ENCODE measurements at regions not wholly inside any gene's neighbourhood (a gene's known extent, or its start where the extent isn't known, plus 50 kb on each side); places are given as distances from the start of the nearest gene placed in this dataset.

DNA sequence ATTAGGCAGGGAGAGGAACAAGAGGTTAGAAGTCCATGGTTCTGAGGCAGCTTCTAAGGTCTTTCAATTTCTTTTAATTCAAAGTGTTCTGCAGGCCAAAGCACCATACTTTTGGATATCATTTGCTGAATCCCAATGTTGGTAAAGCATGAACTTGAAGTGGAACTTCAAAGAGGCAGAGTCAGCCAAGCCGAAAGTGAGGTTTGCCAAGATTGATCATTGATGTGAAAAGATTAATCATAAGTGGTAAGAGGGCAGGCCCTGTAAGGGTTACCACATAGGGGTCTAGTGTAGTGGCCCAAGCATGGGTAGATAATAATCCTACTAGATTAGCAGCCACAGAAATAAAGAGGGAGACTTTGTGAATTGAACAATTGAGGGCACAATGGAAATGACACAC lies 191.7 kb upstream of the DIO2 start:
- no peaks in the 10 kb centered on the region for H3K36me3 ChIP-seq (replicated peaks in 1 of 2; ENCODE audit: control extremely low read depth in 1 of 2, control insufficient read depth in 1 of 2, extremely low read depth in 1 of 2, insufficient read depth in 2 of 2, low read length in 1 of 2)
- ATAC-seq (ENCODE audit: low read depth) (no peak), DNase-seq (no peak)
- H4K20me1 ChIP-seq (ENCODE audit: control insufficient read depth, insufficient read depth, low read length, poor library complexity, severe bottlenecking) = no peaks in the 10 kb centered on the region
- WGBS (ENCODE audit: insufficient coverage) = 83% methylated on average over 1 of the region's 1 CpG
- POLR2A ChIA-PET = no interaction called here
- H3K4me1 ChIP-seq (ENCODE audit: control insufficient read depth in 2 of 2, insufficient read depth in 2 of 2, low read length in 2 of 2) = no peaks in the 10 kb centered on the region
- Mint-ChIP-seq H3K4me3 (no peak overlapping the region), H3K27me3 (no peaks in the 10 kb centered on the region), H3K27ac (no peak overlapping the region), H3K9me3 (ENCODE audit: insufficient read depth) (peaks cover 1% of the 10 kb centered on the region), H3K4me1 (no peaks in the 10 kb centered on the region)
- H3K79me2 ChIP-seq (ENCODE audit: control insufficient read depth, insufficient read depth, low read length) = no peaks in the 10 kb centered on the region
- H3K27me3 ChIP-seq (replicated peaks in 1 of 4; ENCODE audit: control extremely low read depth in 1 of 4, control insufficient read depth in 3 of 4, insufficient read depth in 4 of 4, low read length in 3 of 4) = no peaks in the 10 kb centered on the region
- no peak overlapping the region for H3K27ac ChIP-seq (ENCODE audit: low read length in 2 of 2)
- no peak overlapping the region for H3K4me2 ChIP-seq (replicated peaks; ENCODE audit: low read depth, low read length, poor library complexity, severe bottlenecking)
- H3K9me3 ChIP-seq (ENCODE audit: control extremely low read depth in 1 of 3, control insufficient read depth in 2 of 3, insufficient read depth in 1 of 3, low read length in 2 of 3) = peaks cover 0 to 3% (median 0%) of the 10 kb centered on the region in 3 donors
- TF ChIP-seq, protein P1, sequence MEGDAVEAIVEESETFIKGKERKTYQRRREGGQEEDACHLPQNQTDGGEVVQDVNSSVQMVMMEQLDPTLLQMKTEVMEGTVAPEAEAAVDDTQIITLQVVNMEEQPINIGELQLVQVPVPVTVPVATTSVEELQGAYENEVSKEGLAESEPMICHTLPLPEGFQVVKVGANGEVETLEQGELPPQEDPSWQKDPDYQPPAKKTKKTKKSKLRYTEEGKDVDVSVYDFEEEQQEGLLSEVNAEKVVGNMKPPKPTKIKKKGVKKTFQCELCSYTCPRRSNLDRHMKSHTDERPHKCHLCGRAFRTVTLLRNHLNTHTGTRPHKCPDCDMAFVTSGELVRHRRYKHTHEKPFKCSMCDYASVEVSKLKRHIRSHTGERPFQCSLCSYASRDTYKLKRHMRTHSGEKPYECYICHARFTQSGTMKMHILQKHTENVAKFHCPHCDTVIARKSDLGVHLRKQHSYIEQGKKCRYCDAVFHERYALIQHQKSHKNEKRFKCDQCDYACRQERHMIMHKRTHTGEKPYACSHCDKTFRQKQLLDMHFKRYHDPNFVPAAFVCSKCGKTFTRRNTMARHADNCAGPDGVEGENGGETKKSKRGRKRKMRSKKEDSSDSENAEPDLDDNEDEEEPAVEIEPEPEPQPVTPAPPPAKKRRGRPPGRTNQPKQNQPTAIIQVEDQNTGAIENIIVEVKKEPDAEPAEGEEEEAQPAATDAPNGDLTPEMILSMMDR (IDR thresholded peaks at IDR 0.05) = no peak
- TF ChIP-seq EZH2 (IDR thresholded peaks at IDR 0.05; ENCODE audit: borderline replicate concordance, insufficient read depth, low read depth, low read length, poor library complexity, severe bottlenecking) = no peak
- no peak overlapping the region for H3K4me3 ChIP-seq (ENCODE audit: control extremely low read depth in 1 of 5, extremely low read depth in 1 of 5, insufficient read depth in 1 of 5, low read depth in 2 of 5, low read length in 4 of 5)
- intact Hi-C loops (cut with micrococcal nuclease) = no loop called here
- CTCF ChIA-PET = no interaction called here
- H2AFZ ChIP-seq (ENCODE audit: insufficient read depth, low read depth, low read length, poor library complexity, severe bottlenecking) = no peak overlapping the region
- H3K9ac ChIP-seq (ENCODE audit: low read length) = no peak overlapping the region

DNA sequence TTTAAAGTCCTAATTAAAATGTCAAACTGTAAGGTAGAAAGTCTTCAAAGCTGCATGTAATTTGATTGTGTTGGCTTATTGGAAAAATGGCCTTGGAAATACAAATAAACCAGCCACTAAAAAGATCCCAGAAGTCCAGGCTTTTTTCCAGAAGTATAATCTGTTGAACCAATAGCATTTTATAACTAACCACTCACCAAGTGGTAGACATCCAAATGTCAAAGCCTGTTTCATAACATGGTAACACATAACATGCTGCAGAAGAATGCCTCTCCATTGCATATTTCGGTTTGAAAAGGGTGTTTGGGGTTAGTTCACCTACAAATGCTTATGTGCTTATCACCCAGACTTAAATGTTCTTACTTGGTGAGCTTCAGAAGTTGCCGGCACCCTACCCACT lies 183.7 kb upstream of the DIO2 start:
- no peaks in the 10 kb centered on the region for H3K9me3 ChIP-seq (ENCODE audit: control extremely low read depth in 1 of 3, control insufficient read depth in 2 of 3, insufficient read depth in 1 of 3, low read length in 2 of 3)
- ChIA-PET CTCF (no interaction called here), POLR2A (no interaction called here)
- no peak for TF ChIP-seq EZH2 (IDR thresholded peaks at IDR 0.05; ENCODE audit: borderline replicate concordance, insufficient read depth, low read depth, low read length, poor library complexity, severe bottlenecking)
- TF ChIP-seq, protein P1 (IDR thresholded peaks at IDR 0.05) = no peak
- H3K9ac ChIP-seq (ENCODE audit: low read length) = no peak overlapping the region
- H3K27ac ChIP-seq (ENCODE audit: low read length in 2 of 2) = no peak overlapping the region
- no peak overlapping the region for H3K4me2 ChIP-seq (replicated peaks; ENCODE audit: low read depth, low read length, poor library complexity, severe bottlenecking)
- H3K4me3 Mint-ChIP-seq = no peak overlapping the region
- no peaks in the 10 kb centered on the region for H3K27me3 ChIP-seq (replicated peaks in 1 of 4; ENCODE audit: control extremely low read depth in 1 of 4, control insufficient read depth in 3 of 4, insufficient read depth in 4 of 4, low read length in 3 of 4)
- WGBS (ENCODE audit: insufficient coverage) = 100% methylated on average over 1 of the region's 2 CpGs
- intact Hi-C loops (cut with micrococcal nuclease) = no loop called here
- H3K4me3 ChIP-seq (ENCODE audit: control extremely low read depth in 1 of 5, extremely low read depth in 1 of 5, insufficient read depth in 1 of 5, low read depth in 2 of 5, low read length in 4 of 5) = no peak overlapping the region
- H3K9me3 Mint-ChIP-seq (ENCODE audit: insufficient read depth) = peaks cover 4% of the 10 kb centered on the region
- H3K79me2 ChIP-seq (ENCODE audit: control insufficient read depth, insufficient read depth, low read length) = no peaks in the 10 kb centered on the region
- H3K27ac Mint-ChIP-seq = no peak overlapping the region
- ATAC-seq (ENCODE audit: low read depth) = no peak
- H3K4me1 Mint-ChIP-seq = no peaks in the 10 kb centered on the region
- no peaks in the 10 kb centered on the region for H3K36me3 ChIP-seq (replicated peaks in 1 of 2; ENCODE audit: control extremely low read depth in 1 of 2, control insufficient read depth in 1 of 2, extremely low read depth in 1 of 2, insufficient read depth in 2 of 2, low read length in 1 of 2)
- no peak for DNase-seq
- no peaks in the 10 kb centered on the region for H3K4me1 ChIP-seq (ENCODE audit: control insufficient read depth in 2 of 2, insufficient read depth in 2 of 2, low read length in 2 of 2)
- no peaks in the 10 kb centered on the region for H4K20me1 ChIP-seq (ENCODE audit: control insufficient read depth, insufficient read depth, low read length, poor library complexity, severe bottlenecking)
- H2AFZ ChIP-seq (ENCODE audit: insufficient read depth, low read depth, low read length, poor library complexity, severe bottlenecking) = no peak overlapping the region
- no peaks in the 10 kb centered on the region for H3K27me3 Mint-ChIP-seq
